Skeletal muscle tissue (tissue), 3 donors: ENCODE measurements at regions not wholly inside any gene's neighbourhood (a gene's known extent, or its start where the extent isn't known, plus 50 kb on each side); places are given as distances from the start of the nearest gene placed in this dataset.

Experiments used
- H3K27ac ChIP-seq: one replicate; pipeline ENCODE4 v1.7.0; 2013; ENCODE audit warnings: mild to moderate bottlenecking, low read depth, low read length, inconsistent platforms
- H3K27me3 ChIP-seq, 3 donors: one replicate each; pipeline ENCODE4 v1.7.0; 2013; ENCODE audit warnings: low read length in 3 of 3; ENCODE audit not compliant: control insufficient read depth in 3 of 3, insufficient read depth in 3 of 3
- H3K36me3 ChIP-seq, 3 donors: one replicate each; pipeline ENCODE4 v1.7.0; 2013; ENCODE audit warnings: low read length in 3 of 3; ENCODE audit not compliant: control insufficient read depth in 3 of 3, insufficient read depth in 3 of 3
- H3K4me1 ChIP-seq, 3 donors: one replicate each; pipeline ENCODE4 v1.7.0; 2013; ENCODE audit warnings: low read length in 3 of 3, mild to moderate bottlenecking in 3 of 3; ENCODE audit not compliant: control insufficient read depth in 3 of 3, insufficient read depth in 3 of 3
- H3K4me3 ChIP-seq, 3 donors: one replicate each; pipeline ENCODE4 v1.7.0; 2013; ENCODE audit warnings: low read length in 3 of 3
- H3K9ac ChIP-seq, 3 donors: one replicate each; pipeline ENCODE4 v1.7.0; 2013; ENCODE audit warnings: low read length in 3 of 3, mild to moderate bottlenecking in 3 of 3, moderate library complexity in 2 of 3, low read depth in 1 of 3
- H3K9me3 ChIP-seq, 3 donors: one replicate each; pipeline ENCODE4 v1.7.0; 2013; ENCODE audit warnings: low read length in 3 of 3; ENCODE audit not compliant: control insufficient read depth in 3 of 3
- donor health status: Osteomylitis.

DNA sequence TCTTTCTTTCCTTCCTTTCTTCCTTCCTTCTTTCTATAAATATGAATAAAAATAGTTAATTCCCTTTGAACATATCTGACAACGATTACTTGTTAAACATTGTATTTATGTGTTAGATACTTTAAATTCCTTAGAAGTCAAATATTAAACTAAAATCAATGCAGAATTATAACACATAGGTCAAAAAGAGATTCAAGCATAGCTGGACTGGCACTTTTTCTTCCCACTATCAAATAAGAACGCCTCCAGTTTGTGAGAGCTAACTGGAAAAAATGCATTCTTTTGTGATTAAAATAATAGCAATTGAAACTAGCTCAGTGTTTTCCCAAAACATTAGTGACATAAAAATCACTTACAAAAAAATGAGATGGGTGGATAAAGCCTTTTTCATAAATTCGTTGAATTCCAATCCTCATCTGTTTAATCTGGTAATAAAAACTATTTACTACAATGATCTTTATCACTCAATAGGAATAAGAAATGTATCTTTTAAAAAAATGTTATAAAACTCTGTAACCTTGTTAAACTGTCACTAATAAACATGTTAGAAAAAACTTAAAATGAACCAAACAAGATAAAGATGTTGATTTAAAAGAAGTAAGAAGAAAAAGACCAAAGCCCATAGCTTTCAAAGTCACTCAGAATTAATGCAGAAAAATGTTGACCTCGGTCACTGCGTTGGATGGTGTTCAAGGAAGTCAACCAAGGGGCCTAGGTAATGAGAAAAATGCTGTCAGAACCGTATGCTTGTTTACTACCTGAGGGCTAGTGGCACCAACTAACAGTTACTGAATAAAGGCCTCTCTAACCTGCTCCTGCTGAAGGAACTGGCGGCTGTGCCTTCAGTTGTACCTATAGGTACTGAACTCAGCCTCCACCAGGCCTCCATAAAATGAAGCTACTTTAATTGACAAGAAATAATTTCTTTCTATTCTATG lies 1039.5 kb upstream of the SLC10A2 start:
- Histone ChIP-seq H3K36me3 (no peaks in the 10 kb centered on the region), H3K27ac (no peak overlapping the region), H3K9ac (no peak overlapping the region), H3K4me1 (no peaks in the 10 kb centered on the region), H3K4me3 (no peak overlapping the region), H3K9me3 (no peaks in the 10 kb centered on the region), H3K27me3 (no peaks in the 10 kb centered on the region)

DNA sequence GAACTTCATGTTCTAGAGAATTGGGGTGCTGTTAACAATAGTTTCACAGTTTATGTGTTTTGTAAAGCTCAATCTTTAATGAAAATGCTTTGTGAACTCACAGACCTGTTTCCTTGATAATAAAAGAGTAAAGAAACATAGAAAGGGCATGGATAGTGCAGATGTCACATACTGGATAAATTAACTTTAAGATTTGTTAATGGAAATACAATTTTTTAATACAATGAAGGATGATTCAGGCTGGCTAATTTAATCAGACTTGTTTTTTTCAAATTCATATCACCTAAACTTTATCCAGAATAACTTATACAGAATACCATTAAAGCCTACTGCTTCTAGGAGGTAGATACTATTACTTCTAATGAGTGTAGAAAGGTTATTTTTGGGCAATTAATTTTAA lies 1033.5 kb upstream of the SLC10A2 start:
- Histone ChIP-seq H3K9ac (no peak overlapping the region), H3K9me3 (no peaks in the 10 kb centered on the region), H3K36me3 (no peaks in the 10 kb centered on the region), H3K27me3 (no peaks in the 10 kb centered on the region), H3K4me1 (no peaks in the 10 kb centered on the region), H3K4me3 (no peak overlapping the region), H3K27ac (no peak overlapping the region)

DNA sequence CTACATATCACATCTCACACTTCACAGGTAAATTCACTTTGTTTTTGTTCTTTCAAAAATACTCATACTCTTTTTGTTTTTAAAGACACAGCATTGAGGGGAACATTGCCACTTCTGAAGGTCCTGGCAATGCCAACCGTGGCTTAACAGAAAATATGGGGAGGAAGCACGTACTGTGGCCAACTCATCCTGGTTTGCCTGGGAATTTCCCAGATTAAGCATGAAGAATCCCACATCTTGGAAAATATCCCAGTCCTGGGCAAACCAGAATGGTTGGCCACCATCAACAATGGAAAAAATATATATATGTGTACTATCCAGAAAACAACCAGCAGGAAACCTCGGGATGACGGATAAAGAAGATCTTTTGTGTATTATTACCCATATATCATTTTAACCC lies 1032.2 kb upstream of the SLC10A2 start:
- no peak overlapping the region for H3K27ac ChIP-seq
- no peak overlapping the region for H3K4me3 ChIP-seq
- H3K27me3 ChIP-seq: no peaks in the 10 kb centered on the region
- no peaks in the 10 kb centered on the region for H3K4me1 ChIP-seq
- H3K36me3 ChIP-seq: no peaks in the 10 kb centered on the region
- no peak overlapping the region for H3K9ac ChIP-seq
- H3K9me3 ChIP-seq: no peaks in the 10 kb centered on the region

DNA sequence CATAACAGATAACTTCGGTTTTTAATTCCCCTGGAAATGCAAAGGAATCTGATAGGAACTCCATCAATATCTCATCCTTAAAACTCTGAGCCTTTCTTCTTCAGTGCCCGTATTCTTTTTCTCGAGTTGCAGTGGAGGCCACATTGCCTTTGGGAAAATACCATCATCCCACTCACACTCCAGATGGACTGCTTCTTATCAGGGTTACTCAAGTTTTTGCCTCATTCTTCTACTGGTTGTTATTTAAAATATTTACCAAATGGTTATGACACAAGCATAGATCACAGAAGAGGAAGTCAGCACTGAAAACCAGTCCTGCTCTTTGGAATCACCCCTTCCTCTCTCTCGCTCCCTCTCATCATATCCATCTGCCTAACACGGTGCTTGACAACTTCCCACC lies 1020.5 kb upstream of the SLC10A2 start:
- H3K4me1 ChIP-seq: no peaks in the 10 kb centered on the region
- H3K9me3 ChIP-seq: no peaks in the 10 kb centered on the region
- H3K36me3 ChIP-seq: no peaks in the 10 kb centered on the region
- H3K27ac ChIP-seq: no peak overlapping the region
- H3K9ac ChIP-seq: no peak overlapping the region
- H3K4me3 ChIP-seq: no peak overlapping the region
- H3K27me3 ChIP-seq: no peaks in the 10 kb centered on the region

DNA sequence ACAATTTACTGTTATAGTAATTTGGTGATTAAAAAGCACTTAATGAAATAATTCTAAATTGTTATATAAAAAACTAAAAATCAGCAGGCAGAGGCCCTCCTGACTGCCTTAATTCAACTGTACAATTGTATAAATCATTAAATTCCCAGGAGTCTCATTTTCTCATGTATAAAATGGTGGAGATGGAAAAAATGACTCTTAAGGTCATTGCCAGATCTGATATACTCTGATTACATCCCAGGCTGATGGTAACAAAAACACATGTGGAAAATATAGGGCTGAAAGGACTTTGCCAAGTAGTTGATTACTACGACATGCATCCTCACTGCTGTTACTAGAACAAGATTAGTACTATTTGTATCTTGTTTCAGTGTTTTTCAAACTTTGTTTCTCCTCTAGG lies 1020.0 kb upstream of the SLC10A2 start:
- Histone ChIP-seq H3K4me1 (no peaks in the 10 kb centered on the region), H3K27me3 (no peaks in the 10 kb centered on the region), H3K4me3 (no peak overlapping the region), H3K27ac (no peak overlapping the region), H3K9ac (no peak overlapping the region), H3K9me3 (no peaks in the 10 kb centered on the region), H3K36me3 (no peaks in the 10 kb centered on the region)

DNA sequence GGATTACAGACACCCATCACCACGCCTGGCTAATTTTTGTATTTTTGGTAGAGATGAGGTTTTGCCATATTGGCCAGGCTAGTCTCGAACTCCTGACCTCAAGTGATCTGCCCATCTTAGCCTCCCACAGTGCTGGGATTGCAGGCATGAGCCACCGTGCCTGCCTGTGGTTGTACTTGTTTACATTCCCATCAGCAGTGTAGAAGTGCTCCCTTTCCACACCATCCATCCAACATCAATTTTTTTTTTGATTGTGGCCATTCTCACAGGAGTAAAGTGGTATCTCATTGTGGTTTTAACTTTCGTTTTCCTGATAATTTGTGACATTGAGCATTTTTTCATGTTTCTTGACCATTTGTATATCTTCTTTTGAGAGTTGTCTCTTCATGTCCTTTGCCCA lies 1019.4 kb upstream of the SLC10A2 start:
- no peaks in the 10 kb centered on the region for H3K27me3 ChIP-seq
- no peak overlapping the region for H3K4me3 ChIP-seq
- H3K9ac ChIP-seq: no peak overlapping the region
- no peaks in the 10 kb centered on the region for H3K9me3 ChIP-seq
- no peaks in the 10 kb centered on the region for H3K4me1 ChIP-seq
- no peaks in the 10 kb centered on the region for H3K36me3 ChIP-seq
- no peak overlapping the region for H3K27ac ChIP-seq

DNA sequence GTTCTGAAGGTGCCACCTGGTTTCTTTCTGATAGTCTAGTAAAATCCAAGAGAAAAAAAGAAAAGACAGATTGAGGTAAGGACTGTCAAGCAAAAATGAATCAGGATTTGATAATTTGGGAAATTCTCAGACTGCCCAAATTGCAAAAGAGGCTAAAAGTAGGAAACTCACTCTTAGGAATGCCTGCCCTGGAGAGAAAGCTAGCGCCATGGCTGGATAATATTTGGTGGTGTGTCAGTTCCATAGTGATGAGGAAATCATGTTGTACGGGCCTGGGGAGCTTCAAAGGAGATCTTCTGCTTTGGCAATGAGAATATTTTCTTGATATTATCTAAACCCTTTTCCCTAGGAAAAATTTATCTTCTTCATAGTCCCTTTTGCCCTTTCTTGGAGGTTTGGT lies 1008.1 kb upstream of the SLC10A2 start:
- Histone ChIP-seq H3K9ac (no peak overlapping the region), H3K27me3 (no peaks in the 10 kb centered on the region), H3K9me3 (no peaks in the 10 kb centered on the region), H3K36me3 (no peaks in the 10 kb centered on the region), H3K27ac (no peak overlapping the region), H3K4me3 (no peak overlapping the region), H3K4me1 (no peaks in the 10 kb centered on the region)

DNA sequence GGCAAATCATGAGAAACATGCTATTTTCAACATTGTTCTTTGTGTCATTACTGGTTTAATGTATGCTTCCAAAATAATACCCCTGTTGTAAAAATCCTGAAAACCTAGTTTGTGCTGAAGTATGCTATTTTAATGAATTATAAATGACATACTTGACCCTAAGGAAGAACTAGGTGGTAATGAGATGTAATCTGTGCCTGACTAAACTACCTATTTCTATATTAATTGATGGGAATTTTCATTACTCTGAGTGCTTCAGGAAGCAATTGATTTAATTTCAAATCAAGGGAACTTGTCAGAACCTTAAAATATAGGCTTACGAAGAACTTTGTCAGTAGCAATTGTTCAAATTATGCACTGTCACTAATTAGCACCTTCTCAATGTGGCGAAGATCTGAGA lies 1005.6 kb upstream of the SLC10A2 start:
- H3K27ac ChIP-seq: no peak overlapping the region
- H3K4me3 ChIP-seq: no peak overlapping the region
- H3K27me3 ChIP-seq: no peaks in the 10 kb centered on the region
- no peaks in the 10 kb centered on the region for H3K36me3 ChIP-seq
- peaks cover 0 to under 1% (median 0%) of the 10 kb centered on the region in 3 donors for H3K9me3 ChIP-seq
- no peaks in the 10 kb centered on the region for H3K4me1 ChIP-seq
- no peak overlapping the region for H3K9ac ChIP-seq

DNA sequence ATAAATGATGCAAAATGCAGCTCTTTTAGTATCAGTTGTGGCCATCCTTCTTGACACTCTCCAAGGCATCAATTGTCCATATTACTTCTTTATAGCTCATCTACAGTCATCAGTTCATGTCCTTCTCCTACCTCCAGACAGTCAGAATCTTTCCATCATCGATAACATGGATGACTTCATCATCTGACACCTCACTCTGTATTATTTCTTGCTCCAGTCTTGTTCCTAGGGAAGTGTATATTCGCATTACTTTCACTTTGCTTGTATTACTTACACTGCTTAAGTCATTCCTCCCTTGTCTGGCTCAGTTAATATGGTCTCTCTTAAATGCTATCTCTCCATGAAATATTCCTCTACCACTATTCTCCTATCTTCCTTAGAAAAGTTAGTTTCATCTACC lies 999.1 kb upstream of the SLC10A2 start:
- H3K27ac ChIP-seq: no peak overlapping the region
- H3K4me3 ChIP-seq: no peak overlapping the region
- H3K36me3 ChIP-seq: no peaks in the 10 kb centered on the region
- peaks cover 0 to 2% (median 0%) of the 10 kb centered on the region in 3 donors for H3K9me3 ChIP-seq
- H3K27me3 ChIP-seq: no peaks in the 10 kb centered on the region
- H3K9ac ChIP-seq: no peak overlapping the region
- no peaks in the 10 kb centered on the region for H3K4me1 ChIP-seq

DNA sequence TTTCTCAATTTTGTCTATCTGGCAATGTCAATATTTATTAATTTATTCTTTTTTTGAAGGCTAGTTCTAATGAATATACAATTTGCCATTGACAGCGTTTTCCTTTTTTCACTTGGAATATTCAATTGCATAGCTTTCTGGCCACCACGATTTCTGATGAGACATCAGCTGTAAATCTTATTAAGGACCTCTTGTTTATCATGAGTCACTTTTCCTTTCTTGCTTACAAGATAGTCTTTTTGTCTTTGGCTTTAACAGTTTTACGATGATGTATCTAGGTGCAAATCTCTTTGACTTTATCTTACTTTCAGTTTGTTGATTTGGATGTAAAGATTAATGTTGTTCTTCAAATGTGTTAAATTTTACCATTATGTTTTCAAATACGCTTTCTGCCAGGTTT lies 991.6 kb upstream of the SLC10A2 start:
- H3K27ac ChIP-seq: no peak overlapping the region
- no peaks in the 10 kb centered on the region for H3K36me3 ChIP-seq
- H3K27me3 ChIP-seq: no peaks in the 10 kb centered on the region
- no peak overlapping the region for H3K9ac ChIP-seq
- H3K4me3 ChIP-seq: no peak overlapping the region
- no peaks in the 10 kb centered on the region for H3K4me1 ChIP-seq
- no peaks in the 10 kb centered on the region for H3K9me3 ChIP-seq
